CD4-positive, CD25-positive, alpha-beta regulatory T cell (primary cell): ENCODE measurements at regions not wholly inside any gene's neighbourhood (a gene's known extent, or its start where the extent isn't known, plus 50 kb on each side); places are given as distances from the start of the nearest gene placed in this dataset.
"Not testable (repeated sequence)": the region's sequence is repeated elsewhere in the genome, so short reads cannot be mapped to it uniquely, and the experiment has no call there.

ENCODE experiments used
- ATAC-seq, 2 donors: fragments of 150-1000 bp; cut with Tn5 transposase; one replicate each; pipeline ENCODE4 v1.10.0; 2021; ENCODE audit warnings: low read depth in 2 of 2, moderate number of reproducible peaks in 2 of 2, moderate library complexity in 1 of 2
- DNase-seq, 3 donors: peaks; one replicate each; pipeline versions ENCODE4 v3.0.0 to v3.0.0-alpha.2; 2012 to 2022; ENCODE audit warnings: mixed read lengths in 1 of 3
- H3K27ac ChIP-seq: one replicate; pipeline ENCODE4 v1.7.0; 2013; ENCODE audit warnings: mild to moderate bottlenecking, low read length; ENCODE audit not compliant: insufficient read depth, poor library complexity, severe bottlenecking
- H3K27me3 ChIP-seq: one replicate; pipeline ENCODE4 v1.7.0; 2013; ENCODE audit warnings: low read length; ENCODE audit not compliant: control insufficient read depth, insufficient read depth
- H3K36me3 ChIP-seq: one replicate; pipeline ENCODE4 v1.7.0; 2013; ENCODE audit warnings: mild to moderate bottlenecking, low read length, moderate library complexity; ENCODE audit not compliant: control insufficient read depth, insufficient read depth
- H3K4me1 ChIP-seq: 2 replicates; pipeline ENCODE4 v1.7.0; 2013; ENCODE audit warnings: mild to moderate bottlenecking, low read length; ENCODE audit not compliant: insufficient read depth, control insufficient read depth, poor library complexity, severe bottlenecking
- H3K4me3 ChIP-seq: one replicate; pipeline ENCODE4 v1.7.0; 2013; ENCODE audit warnings: low read depth, mild to moderate bottlenecking, low read length, moderate library complexity
- H3K9me3 ChIP-seq, 2 experiments: 1 replicate in 1 of 2; 2 replicates in 1 of 2; pipeline ENCODE4 v1.7.0; 2013; ENCODE audit warnings: low read length in 2 of 2, mild to moderate bottlenecking in 1 of 2, moderate library complexity in 1 of 2; ENCODE audit not compliant: control insufficient read depth in 2 of 2
- H3K27ac Mint-ChIP-seq, 3 donors: one replicate each; pipeline ENCODE4 v1.8.0; 2020 to 2022; ENCODE audit warnings: mild to moderate bottlenecking in 3 of 3, mixed read lengths in 3 of 3, moderate library complexity in 2 of 3
- H3K27me3 Mint-ChIP-seq: one replicate; pipeline ENCODE4 v1.8.0; 2022; ENCODE audit warnings: mild to moderate bottlenecking, mixed read lengths
- H3K36me3 Mint-ChIP-seq: one replicate; pipeline ENCODE4 v1.8.0; 2020; ENCODE audit warnings: mixed read lengths
- H3K4me1 Mint-ChIP-seq, 4 donors: one replicate each; pipeline ENCODE4 v1.8.0; 2020 to 2022; ENCODE audit warnings: mixed read lengths in 4 of 4, mild to moderate bottlenecking in 1 of 4
- H3K4me3 Mint-ChIP-seq, 4 donors: one replicate each; pipeline ENCODE4 v1.8.0; 2020 to 2022; ENCODE audit warnings: mild to moderate bottlenecking in 4 of 4, mixed read lengths in 4 of 4, moderate library complexity in 3 of 4
- H3K9me3 Mint-ChIP-seq, 7 donors: one replicate each; pipeline ENCODE4 v1.8.0; 2020 to 2022; ENCODE audit warnings: mixed read lengths in 7 of 7, mild to moderate bottlenecking in 3 of 7, moderate library complexity in 2 of 7

DNA sequence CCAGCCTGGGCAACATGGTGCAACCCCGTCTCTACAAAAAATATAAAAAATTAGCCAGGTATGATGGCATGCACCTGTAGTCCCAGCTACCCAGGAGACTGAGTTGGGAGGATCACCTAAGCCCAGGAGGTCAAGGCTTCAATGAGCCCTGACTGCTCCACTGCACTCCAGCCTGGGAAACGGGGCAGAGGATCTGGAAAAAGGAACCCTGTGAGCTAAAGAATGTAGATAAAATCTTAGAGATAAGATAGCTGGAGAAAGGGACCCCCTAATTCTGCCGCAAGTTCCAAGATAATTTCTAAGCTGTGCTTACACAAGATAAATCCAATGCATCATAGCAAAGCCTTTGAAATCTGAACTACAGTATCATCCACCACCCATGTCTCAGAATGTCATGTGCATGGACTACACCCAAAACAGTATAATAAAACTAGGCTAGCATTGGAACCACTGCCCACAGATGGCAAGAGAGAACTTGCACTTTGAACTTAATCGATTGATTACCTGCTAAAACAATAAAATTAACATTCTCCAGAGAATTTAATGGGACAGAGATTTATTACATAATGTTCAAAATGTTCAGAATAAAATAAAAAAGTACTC lies 99.9 kb downstream of the TRIM42 start:
- no peak for ATAC-seq

DNA sequence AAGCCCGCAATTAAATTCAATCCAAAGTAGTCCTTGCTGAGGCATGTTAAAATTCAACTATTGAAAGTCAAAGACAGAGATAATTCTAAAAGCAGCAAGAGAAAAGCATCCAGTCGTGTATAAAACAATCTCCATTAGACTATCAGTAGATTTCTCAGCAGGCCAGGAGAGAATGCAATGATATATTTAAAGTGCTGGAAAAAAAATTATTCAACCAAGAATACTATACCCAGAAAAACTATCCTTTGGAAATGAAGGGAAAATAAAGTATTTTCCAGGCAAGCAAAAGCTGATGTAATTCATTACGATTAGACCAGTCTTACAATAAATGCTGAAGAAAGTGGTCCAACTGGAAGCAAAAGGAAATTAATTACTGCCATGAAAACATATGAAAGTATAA lies 113.5 kb downstream of the TRIM42 start:
- Mint-ChIP-seq H3K9me3 (peaks cover 0 to 14% (median 6%) of the 10 kb centered on the region in 7 donors), H3K4me3 (no peak overlapping the region), H3K27me3 (peaks cover 5% of the 10 kb centered on the region), H3K4me1 (no peaks in the 10 kb centered on the region), H3K36me3 (no peaks in the 10 kb centered on the region), H3K27ac (no peak overlapping the region)
- H3K27ac ChIP-seq = no peak overlapping the region
- H3K27me3 ChIP-seq = no peaks in the 10 kb centered on the region
- no peaks in the 10 kb centered on the region for H3K36me3 ChIP-seq
- H3K4me1 ChIP-seq = no peaks in the 10 kb centered on the region
- DNase-seq = no peak
- H3K4me3 ChIP-seq = no peak overlapping the region
- peaks cover 0 to 8% of the 10 kb centered on the region in 2 experiments for H3K9me3 ChIP-seq
- ATAC-seq = no peak

More for the DNA sequence above, 99.9 kb downstream of the TRIM42 start:
- no peak overlapping the region for H3K4me3 ChIP-seq
- no peaks in the 10 kb centered on the region for H3K36me3 ChIP-seq
- H3K4me3 Mint-ChIP-seq = no peak overlapping the region
- H3K27me3 Mint-ChIP-seq = peaks cover 11% of the 10 kb centered on the region
- H3K4me1 Mint-ChIP-seq = no peaks in the 10 kb centered on the region
- DNase-seq = no peak
- H3K9me3 ChIP-seq = no peaks in the 10 kb centered on the region
- no peaks in the 10 kb centered on the region for H3K36me3 Mint-ChIP-seq
- no peak overlapping the region for H3K27ac ChIP-seq
- H3K4me1 ChIP-seq = no peaks in the 10 kb centered on the region
- peaks cover 0 to 6% (median 3%) of the 10 kb centered on the region in 7 donors for H3K9me3 Mint-ChIP-seq
- H3K27ac Mint-ChIP-seq = no peak overlapping the region
- peaks cover 4% of the 10 kb centered on the region for H3K27me3 ChIP-seq

DNA sequence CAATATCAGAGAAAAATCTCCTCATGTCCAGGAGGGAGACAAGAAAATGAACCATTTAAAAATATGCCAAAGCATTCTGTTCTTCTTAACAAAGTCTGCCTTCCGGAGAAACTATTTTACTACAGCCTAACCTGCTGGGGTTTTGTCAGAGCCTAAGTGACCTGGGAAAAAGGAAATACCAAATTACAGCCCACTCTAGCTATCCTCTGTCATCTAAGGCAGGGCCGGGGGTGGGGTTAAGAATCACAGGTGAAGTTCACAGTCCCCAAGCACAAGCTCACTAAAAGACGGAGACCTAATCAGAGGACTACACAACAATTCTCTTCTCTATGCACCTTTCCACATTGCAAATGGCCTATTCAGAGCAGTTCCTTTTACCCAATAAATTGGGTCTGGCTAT lies 116.6 kb downstream of the TRIM42 start:
- Histone ChIP-seq H3K27ac (no peak overlapping the region), H3K9me3 (peaks cover 0 to 8% of the 10 kb centered on the region in 2 experiments), H3K4me3 (no peak overlapping the region), H3K36me3 (no peaks in the 10 kb centered on the region), H3K4me1 (no peaks in the 10 kb centered on the region), H3K27me3 (no peaks in the 10 kb centered on the region)
- DNase-seq = no peak
- Mint-ChIP-seq H3K4me1 (no peaks in the 10 kb centered on the region), H3K9me3 (peaks cover 3 to 24% (median 9%) of the 10 kb centered on the region in 7 donors), H3K36me3 (no peaks in the 10 kb centered on the region), H3K27ac (no peak overlapping the region), H3K4me3 (no peak overlapping the region), H3K27me3 (peaks cover 5% of the 10 kb centered on the region)
- no peak for ATAC-seq

GRCh38 chr3:140802898-140803297 lies 125.0 kb downstream of the TRIM42 start:
- H3K9me3 Mint-ChIP-seq = peaks cover 7 to 29% (median 17%) of the 10 kb centered on the region in 7 donors
- not testable (repeated sequence) for H3K4me1 Mint-ChIP-seq

GRCh38 chr3:140809316-140809715 lies 131.5 kb downstream of the TRIM42 start:
- H3K4me1 ChIP-seq = no peaks in the 10 kb centered on the region
- peaks cover 0 to 4% (median 0%) of the 10 kb centered on the region in 4 donors for H3K4me1 Mint-ChIP-seq
- no peak overlapping the region for H3K4me3 ChIP-seq
- H3K36me3 Mint-ChIP-seq = no peaks in the 10 kb centered on the region
- no peaks in the 10 kb centered on the region for H3K27me3 ChIP-seq
- H3K4me3 Mint-ChIP-seq = no peak overlapping the region
- H3K36me3 ChIP-seq = no peaks in the 10 kb centered on the region
- ATAC-seq (no peak), DNase-seq (no peak)
- H3K9me3 Mint-ChIP-seq = peaks cover 0 to 12% (median 5%) of the 10 kb centered on the region in 7 donors
- no peak overlapping the region for H3K27ac Mint-ChIP-seq
- no peaks in the 10 kb centered on the region for H3K27me3 Mint-ChIP-seq
- H3K9me3 ChIP-seq = peaks cover 0 to 7% of the 10 kb centered on the region in 2 experiments
- H3K27ac ChIP-seq = no peak overlapping the region

More at GRCh38 chr3:140802898-140803297, 125.0 kb downstream of the TRIM42 start:
- H3K27ac ChIP-seq, H3K9me3 ChIP-seq, H3K36me3 ChIP-seq, DNase-seq, H3K4me3 Mint-ChIP-seq, H3K27ac Mint-ChIP-seq, H3K4me3 ChIP-seq, H3K4me1 ChIP-seq, H3K27me3 Mint-ChIP-seq, H3K27me3 ChIP-seq, H3K36me3 Mint-ChIP-seq, ATAC-seq: not testable (repeated sequence)

DNA sequence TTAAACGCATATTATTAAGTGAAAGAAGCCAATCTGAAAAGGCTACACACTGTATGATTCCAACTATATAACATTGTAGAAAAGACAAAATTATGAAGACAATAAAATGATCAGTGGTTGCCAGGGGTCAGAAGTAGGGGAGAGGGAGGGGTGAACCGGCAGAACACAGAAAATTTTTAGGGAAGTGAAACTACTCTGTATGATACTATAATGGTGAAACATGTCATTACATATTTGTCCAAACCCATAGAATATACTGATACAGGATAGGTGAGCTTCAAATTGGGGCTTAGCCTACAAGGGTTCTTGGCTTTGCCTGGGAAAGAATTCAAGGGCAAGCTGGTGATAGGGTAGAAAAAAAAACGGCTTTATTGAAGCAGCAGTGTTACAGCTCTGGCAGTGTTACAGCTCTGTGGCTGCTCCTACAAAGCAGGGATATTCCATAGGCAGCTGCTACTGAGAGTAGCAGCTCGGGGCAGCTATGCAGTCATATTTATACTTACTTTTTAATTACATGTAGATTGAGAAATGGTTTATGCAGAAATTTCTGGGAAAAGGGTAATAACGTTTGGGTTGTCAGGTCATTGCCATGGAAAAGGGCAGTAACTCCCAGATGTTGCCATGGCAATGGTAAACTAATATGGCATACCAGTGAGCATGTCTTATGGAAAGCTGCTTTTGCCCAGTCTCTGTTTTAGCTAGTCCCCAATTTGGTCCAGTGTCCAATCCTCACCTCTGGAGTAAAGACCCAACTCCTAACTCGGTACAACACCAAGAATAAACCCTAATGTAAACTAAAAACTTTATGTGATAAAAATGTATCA lies 125.1 kb upstream of the SLC25A36 start:
- Histone ChIP-seq H3K4me3 (no peak overlapping the region), H3K36me3 (no peaks in the 10 kb centered on the region), H3K27ac (no peak overlapping the region), H3K4me1 (no peaks in the 10 kb centered on the region), H3K9me3 (peaks cover 0 to 9% of the 10 kb centered on the region in 2 experiments), H3K27me3 (no peaks in the 10 kb centered on the region)
- ATAC-seq (no peak), DNase-seq (no peak)
- Mint-ChIP-seq H3K9me3 (peaks cover 0 to 3% (median 1%) of the 10 kb centered on the region in 7 donors), H3K36me3 (no peaks in the 10 kb centered on the region), H3K27me3 (no peaks in the 10 kb centered on the region), H3K4me3 (no peak overlapping the region), H3K27ac (no peak overlapping the region), H3K4me1 (no peaks in the 10 kb centered on the region)

- H3K9me3 ChIP-seq = no peaks in the 10 kb centered on the region
- no peak for ATAC-seq
- no peaks in the 10 kb centered on the region for H3K27me3 ChIP-seq
- no peaks in the 10 kb centered on the region for H3K36me3 Mint-ChIP-seq
- no peaks in the 10 kb centered on the region for H3K27me3 Mint-ChIP-seq
- H3K36me3 ChIP-seq = no peaks in the 10 kb centered on the region
- DNase-seq = no peak
- no peaks in the 10 kb centered on the region for H3K4me1 ChIP-seq
- peaks cover 0 to 2% (median 0%) of the 10 kb centered on the region in 7 donors for H3K9me3 Mint-ChIP-seq
- H3K4me3 Mint-ChIP-seq = no peak overlapping the region
- H3K27ac Mint-ChIP-seq = no peak overlapping the region
- H3K27ac ChIP-seq = no peak overlapping the region
- H3K4me3 ChIP-seq = no peak overlapping the region
- H3K4me1 Mint-ChIP-seq = no peaks in the 10 kb centered on the region
Measured at GRCh38 chr3:140821493-140821892, 120.1 kb upstream of the SLC25A36 start.
